Neural progenitor cell (in vitro differentiated cells): ENCODE measurements at regions not wholly inside any gene's neighbourhood (a gene's known extent, or its start where the extent isn't known, plus 50 kb on each side); places are given as distances from the start of the nearest gene placed in this dataset.
A peak's percentile ranks its signal among the peaks of the same experiment; 100 is the strongest.

Experiments
- EZH2 ChIP-seq: fragments of 200-600 bp; sonication (generic); IDR thresholded peaks from 2 replicates; pipeline ENCODE4 v1.6.1; 2017; ENCODE audit warnings: antibody characterized with exemption, mild to moderate bottlenecking, moderate library complexity
- EZH2phosphoT487 ChIP-seq: fragments of 200-600 bp; sonication (generic); IDR thresholded peaks from 2 replicates; pipeline ENCODE4 v1.6.1; 2017; ENCODE audit warnings: antibody characterized with exemption
- TF ChIP-seq, protein P1 (sequence below): fragments of 200-600 bp; sonication (generic); IDR thresholded peaks from 2 replicates; pipeline ENCODE4 v1.5.1; 2017; ENCODE audit warnings: antibody characterized with exemption, mild to moderate bottlenecking

DNA sequence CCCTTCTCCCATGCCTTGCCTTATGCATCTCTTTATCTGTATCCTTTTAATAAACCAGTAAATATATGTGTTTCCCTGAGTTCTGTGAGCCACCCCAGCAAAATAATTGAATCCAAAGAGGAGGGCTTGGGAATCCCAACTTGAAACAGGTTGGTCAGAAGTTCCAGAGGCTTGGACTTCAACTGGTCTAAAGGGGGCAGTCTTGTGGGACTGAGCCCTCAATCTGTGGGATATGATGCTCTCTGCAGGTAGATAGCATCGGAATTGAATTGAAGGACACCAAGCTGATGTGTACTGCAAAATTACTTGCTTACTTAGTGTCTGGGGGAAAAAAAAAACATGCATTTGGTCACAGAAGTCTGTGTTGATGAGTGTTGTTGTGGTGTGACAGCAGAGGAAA is 1033.5 kb upstream of the TMEFF2 start:
- TF ChIP-seq, protein P1, sequence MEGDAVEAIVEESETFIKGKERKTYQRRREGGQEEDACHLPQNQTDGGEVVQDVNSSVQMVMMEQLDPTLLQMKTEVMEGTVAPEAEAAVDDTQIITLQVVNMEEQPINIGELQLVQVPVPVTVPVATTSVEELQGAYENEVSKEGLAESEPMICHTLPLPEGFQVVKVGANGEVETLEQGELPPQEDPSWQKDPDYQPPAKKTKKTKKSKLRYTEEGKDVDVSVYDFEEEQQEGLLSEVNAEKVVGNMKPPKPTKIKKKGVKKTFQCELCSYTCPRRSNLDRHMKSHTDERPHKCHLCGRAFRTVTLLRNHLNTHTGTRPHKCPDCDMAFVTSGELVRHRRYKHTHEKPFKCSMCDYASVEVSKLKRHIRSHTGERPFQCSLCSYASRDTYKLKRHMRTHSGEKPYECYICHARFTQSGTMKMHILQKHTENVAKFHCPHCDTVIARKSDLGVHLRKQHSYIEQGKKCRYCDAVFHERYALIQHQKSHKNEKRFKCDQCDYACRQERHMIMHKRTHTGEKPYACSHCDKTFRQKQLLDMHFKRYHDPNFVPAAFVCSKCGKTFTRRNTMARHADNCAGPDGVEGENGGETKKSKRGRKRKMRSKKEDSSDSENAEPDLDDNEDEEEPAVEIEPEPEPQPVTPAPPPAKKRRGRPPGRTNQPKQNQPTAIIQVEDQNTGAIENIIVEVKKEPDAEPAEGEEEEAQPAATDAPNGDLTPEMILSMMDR = peak; percentile 19
- TF ChIP-seq EZH2phosphoT487 (no peak), EZH2 (no peak)
